Thyroid gland (tissue), 4 donors: ENCODE measurements at regions not wholly inside any gene's neighbourhood (a gene's known extent, or its start where the extent isn't known, plus 50 kb on each side); places are given as distances from the start of the nearest gene placed in this dataset.

Experiments
- DNase-seq, 2 donors: peaks; one replicate each; pipeline ENCODE4 v3.0.0-alpha.2; 2019
- H3K27ac ChIP-seq, 3 donors: fragments of 200-600 bp; sonication (generic); 1 replicate in 2 of 3; 2 replicates in 1 of 3; pipeline ENCODE4 v1.5.1; 2016 to 2019; ENCODE audit warnings: mild to moderate bottlenecking in 1 of 3, moderate library complexity in 1 of 3
- H3K27me3 ChIP-seq: fragments of 200-600 bp; sonication (generic); one replicate; pipeline ENCODE4 v1.5.1; 2019
- H3K36me3 ChIP-seq, 2 donors: fragments of 200-600 bp; sonication (generic); one replicate each; pipeline ENCODE4 v1.5.1; 2016 to 2019
- H3K4me1 ChIP-seq, 2 donors: fragments of 200-600 bp; sonication (generic); one replicate each; pipeline ENCODE4 v1.5.1; 2017 to 2019
- H3K4me3 ChIP-seq, 3 donors: fragments of 200-600 bp; sonication (generic); replicated peaks in 1 of 3; 1 replicate in 2 of 3; 2 replicates in 1 of 3; pipeline ENCODE4 v1.5.1; 2016; ENCODE audit warnings: mild to moderate bottlenecking in 1 of 3
- H3K9me3 ChIP-seq: fragments of 200-600 bp; sonication (generic); one replicate; pipeline ENCODE4 v1.5.1; 2017
- CTCF ChIP-seq, 6 experiments: fragments of 200-600 bp in 3 of 6; fragments of 450-650 bp in 3 of 6; sonication (generic) in 3 of 6; IDR thresholded peaks; one replicate each; pipeline ENCODE4 v1.5.1; 2016 to 2019; ENCODE audit warnings: antibody characterized with exemption in 6 of 6, mild to moderate bottlenecking in 2 of 6, inconsistent platforms in 1 of 6, moderate library complexity in 1 of 6
- POLR2A ChIP-seq, 2 donors: fragments of 450-650 bp; IDR thresholded peaks; one replicate each; pipeline ENCODE4 v1.6.1; 2017; ENCODE audit warnings: antibody characterized with exemption in 2 of 2, mild to moderate bottlenecking in 2 of 2, moderate library complexity in 1 of 2
- WGBS, 2 donors: methylation state at CpG; one replicate each; pipeline ENCODE4 v1.1.5; 2017; 5-methylcytosine and 5-hydroxymethylcytosine counted together
- intact Hi-C: fragments of 100-400 bp; cut with DNase I; formaldehyde crosslinking; loops from one replicate; pipeline ENCODE4 v1.15.1; 2023

- Histone ChIP-seq H3K4me1 (no peaks in the 10 kb centered on the region), H3K27me3 (no peaks in the 10 kb centered on the region), H3K9me3 (no peaks in the 10 kb centered on the region), H3K36me3 (no peaks in the 10 kb centered on the region), H3K4me3 (no peak overlapping the region), H3K27ac (no peak overlapping the region)
- intact Hi-C loops, result no loop called here
- TF ChIP-seq CTCF (IDR thresholded peaks at IDR 0.05) (no peak), POLR2A (IDR thresholded peaks at IDR 0.05) (no peak)
- no peak for DNase-seq
- 66 to 80% methylated on average over 4 to 5 of the region's 5 CpGs for WGBS, 2 donors
These were observed 403.3 kb downstream of the METTL4 start for GRCh38 chr18:2168022-2168421.

- TF ChIP-seq CTCF (IDR thresholded peaks at IDR 0.05), result no peak
- no peak for TF ChIP-seq POLR2A (IDR thresholded peaks at IDR 0.05)
- intact Hi-C loops, result no loop called here
These were observed 401.6 kb downstream of the METTL4 start for GRCh38 chr18:2169656-2170055.

GRCh38 chr18:2171840-2172625 lies 399.3 kb downstream of the METTL4 start:
- no peaks in the 10 kb centered on the region for H3K27me3 ChIP-seq
- DNase-seq, result no peak
- no peaks in the 10 kb centered on the region for H3K9me3 ChIP-seq
- H3K4me3 ChIP-seq, result no peak overlapping the region
- intact Hi-C loops, result no loop called here
- H3K4me1 ChIP-seq, result no peaks in the 10 kb centered on the region
- no peaks in the 10 kb centered on the region for H3K36me3 ChIP-seq
- no peak for TF ChIP-seq POLR2A (IDR thresholded peaks at IDR 0.05)
- TF ChIP-seq CTCF (IDR thresholded peaks at IDR 0.05), result no peak
- no peak overlapping the region for H3K27ac ChIP-seq
- 39 to 44% methylated on average over 5 of the region's 5 CpGs for WGBS, 2 donors

More at GRCh38 chr18:2169656-2170055, 401.6 kb downstream of the METTL4 start:
- no peak overlapping the region for H3K4me3 ChIP-seq
- H3K4me1 ChIP-seq, result no peaks in the 10 kb centered on the region
- no peaks in the 10 kb centered on the region for H3K36me3 ChIP-seq
- H3K27me3 ChIP-seq, result no peaks in the 10 kb centered on the region
- no peak overlapping the region for H3K27ac ChIP-seq
- no peaks in the 10 kb centered on the region for H3K9me3 ChIP-seq
- DNase-seq, result no peak

GRCh38 chr18:2172881-2173280 lies 398.4 kb downstream of the METTL4 start:
- WGBS, 2 donors, result 85 to 87% methylated on average over 2 of the region's 2 CpGs
- no peaks in the 10 kb centered on the region for H3K9me3 ChIP-seq

More at GRCh38 chr18:2172881-2173280, 398.4 kb downstream of the METTL4 start:
- Histone ChIP-seq H3K36me3 (no peaks in the 10 kb centered on the region), H3K4me1 (no peaks in the 10 kb centered on the region), H3K4me3 (no peak overlapping the region), H3K27ac (no peak overlapping the region), H3K27me3 (no peaks in the 10 kb centered on the region)
- DNase-seq, result no peak
- intact Hi-C loops, result no loop called here
- TF ChIP-seq CTCF (IDR thresholded peaks at IDR 0.05) (no peak), POLR2A (IDR thresholded peaks at IDR 0.05) (no peak)
